GM23338 (cell line): ENCODE measurements at regions not wholly inside any gene's neighbourhood (a gene's known extent, or its start where the extent isn't known, plus 50 kb on each side); places are given as distances from the start of the nearest gene placed in this dataset.

Experiments
- ATAC-seq: fragments of 200-7000 bp; cut with Tn5 transposase; 3 replicates; pipeline ENCODE4 v1.9.1; 2020
- DNase-seq: peaks from one replicate; pipeline ENCODE4 v3.0.0-alpha.2; 2015; ENCODE audit warnings: low spot score
- H2AFZ ChIP-seq: fragments of 200-600 bp; sonication (generic); 2 replicates; pipeline ENCODE4 v1.8.0; 2016; ENCODE audit warnings: antibody characterized with exemption, mild to moderate bottlenecking, moderate library complexity
- H3F3A ChIP-seq: fragments of 200-600 bp; sonication (generic); replicated peaks from 2 replicates; pipeline ENCODE4 v1.8.0; 2017; ENCODE audit warnings: antibody characterized with exemption, mixed run types, low read depth
- H3K27ac ChIP-seq: fragments of 200-600 bp; sonication (generic); 2 replicates; pipeline ENCODE4 v1.6.1; 2016; ENCODE audit warnings: low read depth
- H3K27me3 ChIP-seq: fragments of 200-600 bp; sonication (generic); 2 replicates; pipeline ENCODE4 v1.8.0; 2016; ENCODE audit warnings: mild to moderate bottlenecking, mixed run types, moderate library complexity; ENCODE audit not compliant: insufficient read depth
- H3K36me3 ChIP-seq: fragments of 200-600 bp; sonication (generic); 2 replicates; pipeline ENCODE4 v1.8.0; 2016; ENCODE audit warnings: mild to moderate bottlenecking; ENCODE audit not compliant: insufficient read depth
- H3K4me1 ChIP-seq: fragments of 200-600 bp; sonication (generic); 2 replicates; pipeline ENCODE4 v1.8.0; 2016; ENCODE audit warnings: mild to moderate bottlenecking, moderate library complexity; ENCODE audit not compliant: insufficient read depth
- H3K4me2 ChIP-seq: fragments of 200-600 bp; sonication (generic); 2 replicates; pipeline ENCODE4 v1.7.1; 2017; ENCODE audit warnings: mixed run types
- H3K4me3 ChIP-seq: fragments of 200-600 bp; sonication (generic); 2 replicates; pipeline ENCODE4 v1.6.1; 2016; ENCODE audit warnings: mixed run types
- H3K79me2 ChIP-seq: fragments of 200-600 bp; sonication (generic); replicated peaks from 2 replicates; pipeline ENCODE4 v1.8.0; 2017; ENCODE audit warnings: mild to moderate bottlenecking; ENCODE audit not compliant: insufficient read depth
- H3K9me2 ChIP-seq: fragments of 200-600 bp; sonication (generic); 2 replicates; pipeline ENCODE4 v1.8.0; 2017; ENCODE audit not compliant: insufficient read depth
- H4K20me1 ChIP-seq: fragments of 200-600 bp; sonication (generic); replicated peaks from 2 replicates; pipeline ENCODE4 v1.8.0; 2017; ENCODE audit warnings: mild to moderate bottlenecking; ENCODE audit not compliant: insufficient read depth
- H3K27ac Mint-ChIP-seq: 2 replicates; pipeline ENCODE4 v1.8.0; 2020; ENCODE audit warnings: inconsistent platforms, mild to moderate bottlenecking, moderate library complexity, mixed read lengths
- H3K27me3 Mint-ChIP-seq: 3 replicates; pipeline ENCODE4 v1.8.0; 2022; ENCODE audit warnings: low read depth, mild to moderate bottlenecking, moderate library complexity, mixed read lengths, inconsistent platforms; ENCODE audit not compliant: insufficient read depth, poor library complexity
- H3K36me3 Mint-ChIP-seq: 3 replicates; pipeline ENCODE4 v1.8.0; 2021; ENCODE audit warnings: low read depth, mild to moderate bottlenecking, inconsistent platforms, moderate library complexity, mixed read lengths
- H3K4me1 Mint-ChIP-seq: 3 replicates; pipeline ENCODE4 v1.8.0; 2020; ENCODE audit warnings: mild to moderate bottlenecking, inconsistent platforms, mixed read lengths
- H3K4me3 Mint-ChIP-seq: 3 replicates; pipeline ENCODE4 v1.8.0; 2021; ENCODE audit warnings: moderate library complexity, mild to moderate bottlenecking, inconsistent platforms, mixed read lengths
- H3K9me3 Mint-ChIP-seq: 3 replicates; pipeline ENCODE4 v1.8.0; 2020; ENCODE audit warnings: moderate library complexity, mild to moderate bottlenecking, inconsistent platforms, mixed read lengths
- CREB1 ChIP-seq: fragments of 250-450 bp; sonication (Bioruptor Pico); IDR thresholded peaks from 2 replicates; pipeline ENCODE4 v1.5.0; 2020; ENCODE audit warnings: low read depth, mild to moderate bottlenecking, moderate library complexity
- EZH2 ChIP-seq: fragments of 200-600 bp; sonication (generic); IDR thresholded peaks from one replicate; pipeline ENCODE4 v1.8.0; 2017; ENCODE audit warnings: antibody characterized with exemption, mild to moderate bottlenecking, low read depth; ENCODE audit not compliant: unreplicated experiment
- EZH2phosphoT487 ChIP-seq: fragments of 200-600 bp; sonication (generic); IDR thresholded peaks from one replicate; pipeline ENCODE4 v1.8.1; 2018; ENCODE audit warnings: antibody characterized with exemption; ENCODE audit not compliant: unreplicated experiment
- JUNB ChIP-seq: IDR thresholded peaks from one replicate; pipeline ENCODE4 v1.6.1; 2016; ENCODE audit warnings: antibody characterized with exemption; ENCODE audit not compliant: unreplicated experiment
- NANOG ChIP-seq: IDR thresholded peaks from 2 replicates; pipeline ENCODE4 v1.6.1; 2016; ENCODE audit warnings: antibody characterized with exemption, borderline replicate concordance
- POLR2AphosphoS5 ChIP-seq: IDR thresholded peaks from 2 replicates; pipeline ENCODE4 v1.6.1; 2016; ENCODE audit warnings: antibody characterized with exemption, low read depth
- STAT1 ChIP-seq: IDR thresholded peaks from one replicate; pipeline ENCODE4 v1.6.1; 2016; ENCODE audit warnings: antibody characterized with exemption; ENCODE audit not compliant: unreplicated experiment
- ZNF114 ChIP-seq: fragments of 250-450 bp; sonication (Bioruptor Pico); IDR thresholded peaks from 2 replicates; pipeline ENCODE4 v1.5.0; 2020; ENCODE audit warnings: mild to moderate bottlenecking, moderate library complexity
- ZNF331 ChIP-seq: fragments of 250-450 bp; sonication (Bioruptor Pico); IDR thresholded peaks from 2 replicates; pipeline ENCODE4 v1.5.0; 2020; ENCODE audit warnings: low read depth, mild to moderate bottlenecking, moderate library complexity
- TF ChIP-seq, protein P1 (sequence below): IDR thresholded peaks from 2 replicates; pipeline ENCODE4 v1.6.1; 2016; ENCODE audit warnings: antibody characterized with exemption
- TF ChIP-seq, protein P2 (sequence below): fragments of 250-450 bp; sonication (Bioruptor Pico); IDR thresholded peaks from 2 replicates; pipeline ENCODE4 v1.5.0; 2020; ENCODE audit warnings: mild to moderate bottlenecking, moderate library complexity
- TF ChIP-seq, protein P3 (sequence below): IDR thresholded peaks from one replicate; pipeline ENCODE4 v1.6.1; 2018; ENCODE audit warnings: antibody characterized with exemption; ENCODE audit not compliant: unreplicated experiment
- TF ChIP-seq, protein P4 (sequence below), 2 experiments: fragments of 200-600 bp in 1 of 2; sonication (generic) in 1 of 2; conservative IDR thresholded peaks; 2 replicates each; pipeline versions ENCODE4 v1.5.1 to v1.6.1; 2016 to 2017; ENCODE audit warnings: antibody characterized with exemption in 2 of 2, low read depth in 2 of 2, mild to moderate bottlenecking in 2 of 2, moderate library complexity in 1 of 2

DNA sequence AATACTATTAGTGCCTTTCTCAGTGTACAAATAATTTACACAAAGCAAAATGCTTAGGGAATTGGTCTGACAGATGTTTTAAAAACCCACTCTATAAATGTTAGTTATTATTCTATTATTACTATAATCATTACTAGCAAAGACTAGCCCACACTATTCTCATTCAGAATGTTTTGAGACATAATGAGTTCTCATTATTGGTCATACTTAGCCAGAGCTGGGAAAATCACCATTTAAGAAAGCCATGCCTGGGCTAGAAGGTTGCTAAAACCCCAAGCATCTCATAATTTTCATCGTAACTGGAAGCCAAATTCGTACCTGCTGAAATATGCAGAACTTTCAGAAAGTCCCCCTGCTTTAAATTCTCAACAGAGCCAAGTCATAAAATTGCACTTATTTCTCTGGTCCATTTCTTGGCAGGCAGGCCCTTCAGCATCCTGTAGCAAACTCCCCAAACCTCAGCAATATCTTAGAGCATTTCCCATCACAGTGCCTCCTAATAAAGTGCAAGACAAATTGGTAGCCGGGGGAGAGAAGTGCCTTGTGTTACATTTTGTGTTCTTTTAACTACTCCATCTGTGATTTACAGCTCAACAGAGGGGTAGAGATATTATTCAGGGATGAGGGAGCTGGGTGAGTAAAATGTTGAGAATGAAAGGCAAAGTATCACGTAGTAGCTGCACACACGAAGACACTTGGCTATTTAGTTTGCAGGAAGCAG is 79.8 kb upstream of the ADAMTS18 start:
- Histone ChIP-seq H2AFZ (no peak overlapping the region), H3K36me3 (no peaks in the 10 kb centered on the region), H3K27me3 (no peaks in the 10 kb centered on the region), H3K79me2 (no peaks in the 10 kb centered on the region), H3K4me3 (no peak overlapping the region), H3K9me2 (peaks cover 6% of the 10 kb centered on the region; the same call in 1 of the 2 replicates), H3K4me2 (no peak overlapping the region), H4K20me1 (no peaks in the 10 kb centered on the region), H3K4me1 (no peaks in the 10 kb centered on the region), H3K27ac (no peak overlapping the region), H3F3A (no peaks in the 10 kb centered on the region)
- ATAC-seq, result no peak
- Mint-ChIP-seq H3K4me3 (no peak overlapping the region), H3K4me1 (peaks cover 3% of the 10 kb centered on the region), H3K27me3 (no peaks in the 10 kb centered on the region), H3K9me3 (no peaks in the 10 kb centered on the region), H3K36me3 (no peaks in the 10 kb centered on the region), H3K27ac (no peak overlapping the region)
- TF ChIP-seq POLR2AphosphoS5, result no peak
- no peak for TF ChIP-seq ZNF114 (CRISPR knock-in tag)
- TF ChIP-seq, protein P1, sequence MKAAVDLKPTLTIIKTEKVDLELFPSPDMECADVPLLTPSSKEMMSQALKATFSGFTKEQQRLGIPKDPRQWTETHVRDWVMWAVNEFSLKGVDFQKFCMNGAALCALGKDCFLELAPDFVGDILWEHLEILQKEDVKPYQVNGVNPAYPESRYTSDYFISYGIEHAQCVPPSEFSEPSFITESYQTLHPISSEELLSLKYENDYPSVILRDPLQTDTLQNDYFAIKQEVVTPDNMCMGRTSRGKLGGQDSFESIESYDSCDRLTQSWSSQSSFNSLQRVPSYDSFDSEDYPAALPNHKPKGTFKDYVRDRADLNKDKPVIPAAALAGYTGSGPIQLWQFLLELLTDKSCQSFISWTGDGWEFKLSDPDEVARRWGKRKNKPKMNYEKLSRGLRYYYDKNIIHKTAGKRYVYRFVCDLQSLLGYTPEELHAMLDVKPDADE, result no peak
- TF ChIP-seq EZH2phosphoT487, result no peak
- TF ChIP-seq, protein P2, sequence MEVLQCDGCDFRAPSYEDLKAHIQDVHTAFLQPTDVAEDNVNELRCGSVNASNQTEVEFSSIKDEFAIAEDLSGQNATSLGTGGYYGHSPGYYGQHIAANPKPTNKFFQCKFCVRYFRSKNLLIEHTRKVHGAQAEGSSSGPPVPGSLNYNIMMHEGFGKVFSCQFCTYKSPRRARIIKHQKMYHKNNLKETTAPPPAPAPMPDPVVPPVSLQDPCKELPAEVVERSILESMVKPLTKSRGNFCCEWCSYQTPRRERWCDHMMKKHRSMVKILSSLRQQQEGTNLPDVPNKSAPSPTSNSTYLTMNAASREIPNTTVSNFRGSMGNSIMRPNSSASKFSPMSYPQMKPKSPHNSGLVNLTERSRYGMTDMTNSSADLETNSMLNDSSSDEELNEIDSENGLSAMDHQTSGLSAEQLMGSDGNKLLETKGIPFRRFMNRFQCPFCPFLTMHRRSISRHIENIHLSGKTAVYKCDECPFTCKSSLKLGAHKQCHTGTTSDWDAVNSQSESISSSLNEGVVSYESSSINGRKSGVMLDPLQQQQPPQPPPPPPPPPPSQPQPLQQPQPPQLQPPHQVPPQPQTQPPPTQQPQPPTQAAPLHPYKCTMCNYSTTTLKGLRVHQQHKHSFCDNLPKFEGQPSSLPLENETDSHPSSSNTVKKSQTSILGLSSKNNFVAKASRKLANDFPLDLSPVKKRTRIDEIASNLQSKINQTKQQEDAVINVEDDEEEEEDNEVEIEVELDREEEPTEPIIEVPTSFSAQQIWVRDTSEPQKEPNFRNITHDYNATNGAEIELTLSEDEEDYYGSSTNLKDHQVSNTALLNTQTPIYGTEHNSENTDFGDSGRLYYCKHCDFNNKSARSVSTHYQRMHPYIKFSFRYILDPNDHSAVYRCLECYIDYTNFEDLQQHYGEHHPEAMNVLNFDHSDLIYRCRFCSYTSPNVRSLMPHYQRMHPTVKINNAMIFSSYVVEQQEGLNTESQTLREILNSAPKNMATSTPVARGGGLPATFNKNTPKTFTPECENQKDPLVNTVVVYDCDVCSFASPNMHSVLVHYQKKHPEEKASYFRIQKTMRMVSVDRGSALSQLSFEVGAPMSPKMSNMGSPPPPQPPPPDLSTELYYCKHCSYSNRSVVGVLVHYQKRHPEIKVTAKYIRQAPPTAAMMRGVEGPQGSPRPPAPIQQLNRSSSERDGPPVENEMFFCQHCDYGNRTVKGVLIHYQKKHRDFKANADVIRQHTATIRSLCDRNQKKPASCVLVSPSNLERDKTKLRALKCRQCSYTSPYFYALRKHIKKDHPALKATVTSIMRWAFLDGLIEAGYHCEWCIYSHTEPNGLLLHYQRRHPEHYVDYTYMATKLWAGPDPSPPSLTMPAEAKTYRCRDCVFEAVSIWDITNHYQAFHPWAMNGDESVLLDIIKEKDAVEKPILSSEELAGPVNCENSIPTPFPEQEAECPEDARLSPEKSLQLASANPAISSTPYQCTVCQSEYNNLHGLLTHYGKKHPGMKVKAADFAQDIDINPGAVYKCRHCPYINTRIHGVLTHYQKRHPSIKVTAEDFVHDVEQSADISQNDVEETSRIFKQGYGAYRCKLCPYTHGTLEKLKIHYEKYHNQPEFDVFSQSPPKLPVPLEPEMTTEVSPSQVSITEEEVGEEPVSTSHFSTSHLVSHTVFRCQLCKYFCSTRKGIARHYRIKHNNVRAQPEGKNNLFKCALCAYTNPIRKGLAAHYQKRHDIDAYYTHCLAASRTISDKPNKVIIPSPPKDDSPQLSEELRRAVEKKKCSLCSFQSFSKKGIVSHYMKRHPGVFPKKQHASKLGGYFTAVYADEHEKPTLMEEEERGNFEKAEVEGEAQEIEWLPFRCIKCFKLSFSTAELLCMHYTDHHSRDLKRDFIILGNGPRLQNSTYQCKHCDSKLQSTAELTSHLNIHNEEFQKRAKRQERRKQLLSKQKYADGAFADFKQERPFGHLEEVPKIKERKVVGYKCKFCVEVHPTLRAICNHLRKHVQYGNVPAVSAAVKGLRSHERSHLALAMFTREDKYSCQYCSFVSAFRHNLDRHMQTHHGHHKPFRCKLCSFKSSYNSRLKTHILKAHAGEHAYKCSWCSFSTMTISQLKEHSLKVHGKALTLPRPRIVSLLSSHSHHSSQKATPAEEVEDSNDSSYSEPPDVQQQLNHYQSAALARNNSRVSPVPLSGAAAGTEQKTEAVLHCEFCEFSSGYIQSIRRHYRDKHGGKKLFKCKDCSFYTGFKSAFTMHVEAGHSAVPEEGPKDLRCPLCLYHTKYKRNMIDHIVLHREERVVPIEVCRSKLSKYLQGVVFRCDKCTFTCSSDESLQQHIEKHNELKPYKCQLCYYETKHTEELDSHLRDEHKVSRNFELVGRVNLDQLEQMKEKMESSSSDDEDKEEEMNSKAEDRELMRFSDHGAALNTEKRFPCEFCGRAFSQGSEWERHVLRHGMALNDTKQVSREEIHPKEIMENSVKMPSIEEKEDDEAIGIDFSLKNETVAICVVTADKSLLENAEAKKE (CRISPR knock-in tag), result no peak
- TF ChIP-seq NANOG, result no peak
- TF ChIP-seq CREB1 (CRISPR knock-in tag), result no peak
- TF ChIP-seq, protein P3, sequence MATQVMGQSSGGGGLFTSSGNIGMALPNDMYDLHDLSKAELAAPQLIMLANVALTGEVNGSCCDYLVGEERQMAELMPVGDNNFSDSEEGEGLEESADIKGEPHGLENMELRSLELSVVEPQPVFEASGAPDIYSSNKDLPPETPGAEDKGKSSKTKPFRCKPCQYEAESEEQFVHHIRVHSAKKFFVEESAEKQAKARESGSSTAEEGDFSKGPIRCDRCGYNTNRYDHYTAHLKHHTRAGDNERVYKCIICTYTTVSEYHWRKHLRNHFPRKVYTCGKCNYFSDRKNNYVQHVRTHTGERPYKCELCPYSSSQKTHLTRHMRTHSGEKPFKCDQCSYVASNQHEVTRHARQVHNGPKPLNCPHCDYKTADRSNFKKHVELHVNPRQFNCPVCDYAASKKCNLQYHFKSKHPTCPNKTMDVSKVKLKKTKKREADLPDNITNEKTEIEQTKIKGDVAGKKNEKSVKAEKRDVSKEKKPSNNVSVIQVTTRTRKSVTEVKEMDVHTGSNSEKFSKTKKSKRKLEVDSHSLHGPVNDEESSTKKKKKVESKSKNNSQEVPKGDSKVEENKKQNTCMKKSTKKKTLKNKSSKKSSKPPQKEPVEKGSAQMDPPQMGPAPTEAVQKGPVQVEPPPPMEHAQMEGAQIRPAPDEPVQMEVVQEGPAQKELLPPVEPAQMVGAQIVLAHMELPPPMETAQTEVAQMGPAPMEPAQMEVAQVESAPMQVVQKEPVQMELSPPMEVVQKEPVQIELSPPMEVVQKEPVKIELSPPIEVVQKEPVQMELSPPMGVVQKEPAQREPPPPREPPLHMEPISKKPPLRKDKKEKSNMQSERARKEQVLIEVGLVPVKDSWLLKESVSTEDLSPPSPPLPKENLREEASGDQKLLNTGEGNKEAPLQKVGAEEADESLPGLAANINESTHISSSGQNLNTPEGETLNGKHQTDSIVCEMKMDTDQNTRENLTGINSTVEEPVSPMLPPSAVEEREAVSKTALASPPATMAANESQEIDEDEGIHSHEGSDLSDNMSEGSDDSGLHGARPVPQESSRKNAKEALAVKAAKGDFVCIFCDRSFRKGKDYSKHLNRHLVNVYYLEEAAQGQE, result no peak
- no peak for TF ChIP-seq STAT1
- TF ChIP-seq, protein P4, sequence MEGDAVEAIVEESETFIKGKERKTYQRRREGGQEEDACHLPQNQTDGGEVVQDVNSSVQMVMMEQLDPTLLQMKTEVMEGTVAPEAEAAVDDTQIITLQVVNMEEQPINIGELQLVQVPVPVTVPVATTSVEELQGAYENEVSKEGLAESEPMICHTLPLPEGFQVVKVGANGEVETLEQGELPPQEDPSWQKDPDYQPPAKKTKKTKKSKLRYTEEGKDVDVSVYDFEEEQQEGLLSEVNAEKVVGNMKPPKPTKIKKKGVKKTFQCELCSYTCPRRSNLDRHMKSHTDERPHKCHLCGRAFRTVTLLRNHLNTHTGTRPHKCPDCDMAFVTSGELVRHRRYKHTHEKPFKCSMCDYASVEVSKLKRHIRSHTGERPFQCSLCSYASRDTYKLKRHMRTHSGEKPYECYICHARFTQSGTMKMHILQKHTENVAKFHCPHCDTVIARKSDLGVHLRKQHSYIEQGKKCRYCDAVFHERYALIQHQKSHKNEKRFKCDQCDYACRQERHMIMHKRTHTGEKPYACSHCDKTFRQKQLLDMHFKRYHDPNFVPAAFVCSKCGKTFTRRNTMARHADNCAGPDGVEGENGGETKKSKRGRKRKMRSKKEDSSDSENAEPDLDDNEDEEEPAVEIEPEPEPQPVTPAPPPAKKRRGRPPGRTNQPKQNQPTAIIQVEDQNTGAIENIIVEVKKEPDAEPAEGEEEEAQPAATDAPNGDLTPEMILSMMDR (conservative IDR thresholded peaks at IDR 0.05; ENCODE audit: low read depth in 2 of 2), result no peak
- TF ChIP-seq JUNB, result no peak
- TF ChIP-seq ZNF331 (CRISPR knock-in tag), result no peak
- TF ChIP-seq EZH2, result no peak
- no peak for DNase-seq
